AG08395 (cell line): ENCODE measurements at regions not wholly inside any gene's neighbourhood (a gene's known extent, or its start where the extent isn't known, plus 50 kb on each side); places are given as distances from the start of the nearest gene placed in this dataset.
A peak's percentile ranks its signal among the peaks of the same experiment; 100 is the strongest.
"Not testable (repeated sequence)": the region's sequence is repeated elsewhere in the genome, so short reads cannot be mapped to it uniquely, and the experiment has no call there.

ENCODE experiments used
- DNase-seq: peaks from one replicate; pipeline ENCODE4 v3.0.0; 2012; ENCODE audit warnings: mixed read lengths, low spot score

GRCh38 chr18:43812627-43813026, 535.3 kb upstream of the SYT4 start:
- no peak for DNase-seq

- no peak for DNase-seq
Measured at GRCh38 chr18:43819397-43819796, 542.1 kb upstream of the SYT4 start.

GRCh38 chr18:43819873-43820272, 542.6 kb upstream of the SYT4 start:
- no peak for DNase-seq

- no peak for DNase-seq
Measured at GRCh38 chr18:43825768-43826167, 548.5 kb upstream of the SYT4 start.

GRCh38 chr18:43826215-43826614, 548.9 kb upstream of the SYT4 start:
- no peak for DNase-seq

- DNase-seq = no peak
Measured at GRCh38 chr18:43827311-43827710, 550.0 kb upstream of the SYT4 start.

- no peak for DNase-seq
Measured at GRCh38 chr18:43830303-43830702, 553.0 kb upstream of the SYT4 start.

GRCh38 chr18:43830947-43831346, 553.7 kb upstream of the SYT4 start:
- DNase-seq = no peak

GRCh38 chr18:43846299-43846698, 569.0 kb upstream of the SYT4 start:
- no peak for DNase-seq

GRCh38 chr18:43847164-43848091, 570.1 kb upstream of the SYT4 start:
- DNase-seq = peak; percentile 45

GRCh38 chr18:43849831-43850230, 572.5 kb upstream of the SYT4 start:
- DNase-seq = not testable (repeated sequence)

GRCh38 chr18:43855376-43855775, 578.1 kb upstream of the SYT4 start:
- DNase-seq = no peak

GRCh38 chr18:43863180-43863579, 585.9 kb upstream of the SYT4 start:
- no peak for DNase-seq

GRCh38 chr18:43866696-43867095, 589.4 kb upstream of the SYT4 start:
- DNase-seq = no peak

- no peak for DNase-seq
Measured at GRCh38 chr18:43868497-43868995, 591.3 kb upstream of the SYT4 start.

GRCh38 chr18:43869451-43870008, 592.2 kb upstream of the SYT4 start:
- peak; percentile 22 for DNase-seq

- no peak for DNase-seq
Measured at GRCh38 chr18:43870626-43871025, 593.3 kb upstream of the SYT4 start.

GRCh38 chr18:43875511-43875910, 598.2 kb upstream of the SYT4 start:
- DNase-seq = no peak

GRCh38 chr18:43876286-43876685, 599.0 kb upstream of the SYT4 start:
- peak; percentile 31 for DNase-seq

- no peak for DNase-seq
Measured at GRCh38 chr18:43876748-43877147, 599.5 kb upstream of the SYT4 start.

- no peak for DNase-seq
Measured at GRCh38 chr18:43877616-43878321, 600.5 kb upstream of the SYT4 start.

GRCh38 chr18:43879415-43879814, 602.1 kb upstream of the SYT4 start:
- no peak for DNase-seq
